T-helper 22 cell (primary cell): ENCODE measurements at regions not wholly inside any gene's neighbourhood (a gene's known extent, or its start where the extent isn't known, plus 50 kb on each side); places are given as distances from the start of the nearest gene placed in this dataset.

ENCODE experiments used
- DNase-seq: peaks from one replicate; pipeline ENCODE4 v3.0.0-alpha.2; 2020; ENCODE audit warnings: low read depth

- no peak for DNase-seq
Observed at GRCh38 chr17:74088285-74088933, 115.1 kb upstream of the RPL38 start.

- DNase-seq = no peak
Observed at GRCh38 chr17:74088934-74089329, 114.5 kb upstream of the RPL38 start.

- DNase-seq = no peak
Observed at GRCh38 chr17:74089380-74089779, 114.1 kb upstream of the RPL38 start.

- no peak for DNase-seq
Observed at GRCh38 chr17:74089869-74090464, 113.5 kb upstream of the RPL38 start.

- DNase-seq = no peak
Observed at GRCh38 chr17:74094651-74095050, 108.8 kb upstream of the RPL38 start.

GRCh38 chr17:74096456-74096855, 107.0 kb upstream of the RPL38 start:
- no peak for DNase-seq

GRCh38 chr17:74097450-74098135, 105.9 kb upstream of the RPL38 start:
- DNase-seq = no peak

- no peak for DNase-seq
Observed at GRCh38 chr17:74098136-74099024, 105.1 kb upstream of the RPL38 start.

- DNase-seq = no peak
Observed at GRCh38 chr17:74099442-74100340, 103.8 kb upstream of the RPL38 start.

GRCh38 chr17:74104921-74105320, 98.6 kb upstream of the RPL38 start:
- DNase-seq = no peak

GRCh38 chr17:74107107-74107506, 96.4 kb upstream of the RPL38 start:
- DNase-seq = no peak

- no peak for DNase-seq
Observed at GRCh38 chr17:74108126-74108705, 95.3 kb upstream of the RPL38 start.

GRCh38 chr17:74110467-74110866, 93.0 kb upstream of the RPL38 start:
- DNase-seq = no peak

- DNase-seq = no peak
Observed at GRCh38 chr17:74113326-74113725, 90.2 kb upstream of the RPL38 start.

- no peak for DNase-seq
Observed at GRCh38 chr17:74113952-74114351, 89.5 kb upstream of the RPL38 start.

- DNase-seq = no peak
Observed at GRCh38 chr17:74114881-74115470, 88.5 kb upstream of the RPL38 start.

GRCh38 chr17:74115586-74115985, 87.9 kb upstream of the RPL38 start:
- DNase-seq = no peak

- DNase-seq = no peak
Observed at GRCh38 chr17:74116087-74116717, 87.3 kb upstream of the RPL38 start.

GRCh38 chr17:74117087-74117698, 86.3 kb upstream of the RPL38 start:
- DNase-seq = no peak

GRCh38 chr17:74117999-74118421, 85.5 kb upstream of the RPL38 start:
- no peak for DNase-seq
